ENCODE measurements at regions not wholly inside any gene's neighbourhood (a gene's known extent, or its start where the extent isn't known, plus 50 kb on each side); places are given as distances from the start of the nearest gene placed in this dataset.

DNA sequence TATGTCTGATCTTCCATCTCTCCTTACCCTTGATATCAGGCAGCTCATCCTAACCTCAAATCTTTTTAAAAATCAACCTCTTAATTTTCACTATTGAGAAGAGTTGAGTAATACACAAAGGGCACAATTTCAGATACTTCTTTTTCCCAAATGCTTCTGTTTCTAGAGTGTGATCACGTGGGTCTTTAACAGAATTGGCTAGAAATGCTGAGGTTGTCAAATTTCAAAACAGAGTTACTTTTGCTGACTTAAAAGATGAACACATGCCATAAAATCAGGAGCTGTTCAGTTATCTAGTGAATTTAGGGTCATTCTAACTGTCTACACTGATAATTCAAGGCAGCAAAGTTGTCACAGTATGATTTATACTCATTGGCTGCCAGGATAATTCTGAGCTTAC is 63.6 kb upstream of the NGF start:
- DNase-seq (ENCODE audit: extremely low read depth, low read depth) = no peak
- H3K4me3 ChIP-seq (replicated peaks; ENCODE audit: low read depth, low read length) = no peak overlapping the region
- TF ChIP-seq, protein P1, sequence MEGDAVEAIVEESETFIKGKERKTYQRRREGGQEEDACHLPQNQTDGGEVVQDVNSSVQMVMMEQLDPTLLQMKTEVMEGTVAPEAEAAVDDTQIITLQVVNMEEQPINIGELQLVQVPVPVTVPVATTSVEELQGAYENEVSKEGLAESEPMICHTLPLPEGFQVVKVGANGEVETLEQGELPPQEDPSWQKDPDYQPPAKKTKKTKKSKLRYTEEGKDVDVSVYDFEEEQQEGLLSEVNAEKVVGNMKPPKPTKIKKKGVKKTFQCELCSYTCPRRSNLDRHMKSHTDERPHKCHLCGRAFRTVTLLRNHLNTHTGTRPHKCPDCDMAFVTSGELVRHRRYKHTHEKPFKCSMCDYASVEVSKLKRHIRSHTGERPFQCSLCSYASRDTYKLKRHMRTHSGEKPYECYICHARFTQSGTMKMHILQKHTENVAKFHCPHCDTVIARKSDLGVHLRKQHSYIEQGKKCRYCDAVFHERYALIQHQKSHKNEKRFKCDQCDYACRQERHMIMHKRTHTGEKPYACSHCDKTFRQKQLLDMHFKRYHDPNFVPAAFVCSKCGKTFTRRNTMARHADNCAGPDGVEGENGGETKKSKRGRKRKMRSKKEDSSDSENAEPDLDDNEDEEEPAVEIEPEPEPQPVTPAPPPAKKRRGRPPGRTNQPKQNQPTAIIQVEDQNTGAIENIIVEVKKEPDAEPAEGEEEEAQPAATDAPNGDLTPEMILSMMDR (IDR thresholded peaks at IDR 0.05; ENCODE audit: low read depth, low read length, missing control alignments) = no peak

GRCh38 chr1:115400891-115401290 is 62.8 kb upstream of the NGF start:
- H3K4me3 ChIP-seq (replicated peaks; ENCODE audit: low read depth, low read length) = no peak overlapping the region
- TF ChIP-seq, protein P1 (IDR thresholded peaks at IDR 0.05; ENCODE audit: low read depth, low read length, missing control alignments) = no peak
- no peak for DNase-seq (ENCODE audit: extremely low read depth, low read depth)

- DNase-seq (ENCODE audit: extremely low read depth, low read depth) = no peak
- TF ChIP-seq, protein P1 (IDR thresholded peaks at IDR 0.05; ENCODE audit: low read depth, low read length, missing control alignments) = no peak
Observed at GRCh38 chr1:115400426-115400825, 62.4 kb upstream of the NGF start.

DNA sequence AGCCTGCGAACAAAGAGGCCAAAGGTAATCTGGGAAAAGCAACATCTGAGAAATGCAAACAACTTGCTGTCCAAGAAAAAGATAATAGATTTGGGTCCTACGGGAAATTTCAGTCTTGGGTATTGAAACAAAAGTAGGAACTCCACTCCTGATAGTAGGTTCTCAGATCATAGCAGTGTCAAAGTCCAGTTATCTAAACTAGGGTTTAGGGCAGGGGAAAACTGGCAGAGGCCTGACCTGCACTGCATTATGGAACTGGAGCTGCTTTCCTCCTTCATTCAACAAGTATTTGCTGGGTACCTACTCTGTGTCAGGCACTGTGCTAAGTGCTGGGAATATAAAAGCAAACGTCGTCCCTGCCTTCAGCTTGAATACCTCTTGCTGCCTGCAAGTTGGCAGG is 60.7 kb upstream of the NGF start:
- DNase-seq (ENCODE audit: extremely low read depth, low read depth) = no peak
- TF ChIP-seq, protein P1 (IDR thresholded peaks at IDR 0.05; ENCODE audit: low read depth, low read length, missing control alignments) = no peak

More at GRCh38 chr1:115400426-115400825, 62.4 kb upstream of the NGF start:
- no peak overlapping the region for H3K4me3 ChIP-seq (replicated peaks; ENCODE audit: low read depth, low read length)

More for the DNA sequence above, 60.7 kb upstream of the NGF start:
- no peak overlapping the region for H3K4me3 ChIP-seq (replicated peaks; ENCODE audit: low read depth, low read length)
